ENCODE measurements at regions not wholly inside any gene's neighbourhood (a gene's known extent, or its start where the extent isn't known, plus 50 kb on each side); places are given as distances from the start of the nearest gene placed in this dataset.

GRCh38 chr10:109277456-109277855 is 645.9 kb downstream of the XPNPEP1 start:
- no peak overlapping the region for H3K27ac ChIP-seq (ENCODE audit: low read depth, low read length, poor library complexity, severe bottlenecking)
- H3K9me2 ChIP-seq (ENCODE audit: low read depth, low read length): no peaks in the 10 kb centered on the region
- H3K4me2 ChIP-seq (ENCODE audit: low read length): no peak overlapping the region
- no peaks in the 10 kb centered on the region for H3K4me1 ChIP-seq (ENCODE audit: insufficient read depth, low read length, severe bottlenecking)
- H4K20me1 ChIP-seq (ENCODE audit: insufficient read depth, low read length): no peaks in the 10 kb centered on the region
- no peaks in the 10 kb centered on the region for H3K79me2 ChIP-seq (ENCODE audit: insufficient read depth, low read length)
- no peak overlapping the region for H2AFZ ChIP-seq (ENCODE audit: low read length)
- H3F3A ChIP-seq (ENCODE audit: insufficient read depth, low read length): no peaks in the 10 kb centered on the region
- no peaks in the 10 kb centered on the region for H3K9me3 ChIP-seq (ENCODE audit: low read length)
- no peak overlapping the region for H3K9ac ChIP-seq (ENCODE audit: low read length)
- H3K36me3 ChIP-seq (ENCODE audit: insufficient read depth, low read length): no peaks in the 10 kb centered on the region
- no peak overlapping the region for H3K4me3 ChIP-seq (ENCODE audit: low read depth, low read length, poor library complexity, severe bottlenecking)
- TF ChIP-seq CTCF (IDR thresholded peaks at IDR 0.05; ENCODE audit: low read length) (no peak), EZH2 (IDR thresholded peaks at IDR 0.05; ENCODE audit: borderline replicate concordance, low read length) (no peak)
- no peaks in the 10 kb centered on the region for H3K27me3 ChIP-seq (ENCODE audit: insufficient read depth, low read length)

GRCh38 chr10:109275960-109276359 is 647.4 kb downstream of the XPNPEP1 start:
- no peak overlapping the region for H3K9ac ChIP-seq (ENCODE audit: low read length)
- no peak overlapping the region for H3K27ac ChIP-seq (ENCODE audit: low read depth, low read length, poor library complexity, severe bottlenecking)
- no peak overlapping the region for H3K4me3 ChIP-seq (ENCODE audit: low read depth, low read length, poor library complexity, severe bottlenecking)
- H2AFZ ChIP-seq (ENCODE audit: low read length): no peak overlapping the region
- H3K27me3 ChIP-seq (ENCODE audit: insufficient read depth, low read length): no peaks in the 10 kb centered on the region
- H3K9me2 ChIP-seq (ENCODE audit: low read depth, low read length): no peaks in the 10 kb centered on the region
- TF ChIP-seq CTCF (IDR thresholded peaks at IDR 0.05; ENCODE audit: low read length) (no peak), EZH2 (IDR thresholded peaks at IDR 0.05; ENCODE audit: borderline replicate concordance, low read length) (no peak)
- no peaks in the 10 kb centered on the region for H3K79me2 ChIP-seq (ENCODE audit: insufficient read depth, low read length)
- no peaks in the 10 kb centered on the region for H3F3A ChIP-seq (ENCODE audit: insufficient read depth, low read length)
- H3K36me3 ChIP-seq (ENCODE audit: insufficient read depth, low read length): no peaks in the 10 kb centered on the region
- no peaks in the 10 kb centered on the region for H3K9me3 ChIP-seq (ENCODE audit: low read length)
- no peak overlapping the region for H3K4me2 ChIP-seq (ENCODE audit: low read length)
- no peaks in the 10 kb centered on the region for H4K20me1 ChIP-seq (ENCODE audit: insufficient read depth, low read length)
- H3K4me1 ChIP-seq (ENCODE audit: insufficient read depth, low read length, severe bottlenecking): no peaks in the 10 kb centered on the region

- Histone ChIP-seq H4K20me1 (ENCODE audit: insufficient read depth, low read length) (no peaks in the 10 kb centered on the region), H3K4me2 (ENCODE audit: low read length) (no peak overlapping the region), H2AFZ (ENCODE audit: low read length) (no peak overlapping the region), H3K4me1 (ENCODE audit: insufficient read depth, low read length, severe bottlenecking) (no peaks in the 10 kb centered on the region), H3K79me2 (ENCODE audit: insufficient read depth, low read length) (no peaks in the 10 kb centered on the region), H3F3A (ENCODE audit: insufficient read depth, low read length) (no peaks in the 10 kb centered on the region), H3K9me2 (ENCODE audit: low read depth, low read length) (no peaks in the 10 kb centered on the region), H3K36me3 (ENCODE audit: insufficient read depth, low read length) (no peaks in the 10 kb centered on the region), H3K9me3 (ENCODE audit: low read length) (no peaks in the 10 kb centered on the region), H3K27me3 (ENCODE audit: insufficient read depth, low read length) (no peaks in the 10 kb centered on the region), H3K27ac (ENCODE audit: low read depth, low read length, poor library complexity, severe bottlenecking) (no peak overlapping the region), H3K4me3 (ENCODE audit: low read depth, low read length, poor library complexity, severe bottlenecking) (no peak overlapping the region), H3K9ac (ENCODE audit: low read length) (no peak overlapping the region)
- TF ChIP-seq CTCF (IDR thresholded peaks at IDR 0.05; ENCODE audit: low read length) (no peak), EZH2 (IDR thresholded peaks at IDR 0.05; ENCODE audit: borderline replicate concordance, low read length) (no peak)
These were observed 648.6 kb downstream of the XPNPEP1 start for GRCh38 chr10:109274681-109275080.

Measured in OCI-LY1 (cell line).